WTC11 (cell line): ENCODE measurements at regions not wholly inside any gene's neighbourhood (a gene's known extent, or its start where the extent isn't known, plus 50 kb on each side); places are given as distances from the start of the nearest gene placed in this dataset.

Experiments used
- ATAC-seq: fragments of 200-7000 bp; cut with Tn5 transposase; 2 replicates; pipeline ENCODE4 v1.10.0; 2021; ENCODE audit warnings: mild to moderate bottlenecking, moderate library complexity
- CTCF ChIA-PET: fragments of 300-600 bp; sonication (Branson Sonifier 250); formaldehyde crosslinking; loops from one replicate; lab custom pipeline; 2021; ENCODE audit warnings: antibody characterized with exemption; lab: Charles Lee
- POLR2A ChIA-PET: fragments of 350-600 bp; sonication (Branson Sonifier 250); formaldehyde crosslinking; loops from one replicate; lab custom pipeline; 2021; ENCODE audit warnings: antibody characterized with exemption; lab: Charles Lee
- DNase-seq: peaks from one replicate; pipeline ENCODE4 v3.0.0; 2021; ENCODE audit warnings: low spot score
- H3K27ac Mint-ChIP-seq: 2 replicates; pipeline ENCODE4 v1.8.0; 2021; ENCODE audit warnings: mixed read lengths
- H3K27me3 Mint-ChIP-seq: 2 replicates; pipeline ENCODE4 v1.8.0; 2021; ENCODE audit warnings: low read depth, mild to moderate bottlenecking, moderate library complexity, mixed read lengths
- H3K36me3 Mint-ChIP-seq: 2 replicates; pipeline ENCODE4 v1.8.0; 2021; ENCODE audit warnings: mixed read lengths
- H3K4me1 Mint-ChIP-seq: 2 replicates; pipeline ENCODE4 v1.8.0; 2022; ENCODE audit warnings: mixed read lengths
- H3K4me3 Mint-ChIP-seq: 2 replicates; pipeline ENCODE4 v1.8.0; 2021; ENCODE audit warnings: mild to moderate bottlenecking, moderate library complexity, mixed read lengths
- H3K9me3 Mint-ChIP-seq: 2 replicates; pipeline ENCODE4 v1.8.0; 2021; ENCODE audit warnings: mixed read lengths
- CDX4 ChIP-seq: fragments of 250-450 bp; sonication (Bioruptor Pico); IDR thresholded peaks from 2 replicates; pipeline ENCODE4 v1.9.0; 2021; ENCODE audit warnings: moderate library complexity, mild to moderate bottlenecking, inconsistent platforms, borderline replicate concordance
- E2F1 ChIP-seq: sonication (generic); formaldehyde crosslinking; IDR thresholded peaks from 2 replicates; pipeline ENCODE4 v1.8.0; 2022; ENCODE audit warnings: mild to moderate bottlenecking, missing genetic modification reagents
- ERG ChIP-seq: fragments of 250-450 bp; sonication (Bioruptor Pico); IDR thresholded peaks from 2 replicates; pipeline ENCODE4 v1.8.0; 2021; ENCODE audit warnings: mild to moderate bottlenecking
- FOXK1 ChIP-seq: sonication (generic); formaldehyde crosslinking; IDR thresholded peaks from 2 replicates; pipeline ENCODE4 v1.8.0; 2022; ENCODE audit warnings: mild to moderate bottlenecking, moderate library complexity, missing genetic modification reagents
- GTF2I ChIP-seq: fragments of 250-450 bp; sonication (Bioruptor Pico); conservative IDR thresholded peaks from 2 replicates; pipeline ENCODE4 v1.4.0; 2021; ENCODE audit warnings: mild to moderate bottlenecking
- MLX ChIP-seq: sonication (generic); formaldehyde crosslinking; IDR thresholded peaks from 2 replicates; pipeline ENCODE4 v1.8.1; 2023; ENCODE audit warnings: mild to moderate bottlenecking, missing genetic modification reagents, moderate library complexity
- MYBL2 ChIP-seq: sonication (generic); formaldehyde crosslinking; IDR thresholded peaks from 2 replicates; pipeline ENCODE4 v1.8.1; 2023; ENCODE audit warnings: mild to moderate bottlenecking, moderate library complexity, missing genetic modification reagents
- NFYB ChIP-seq: sonication (generic); formaldehyde crosslinking; conservative IDR thresholded peaks from 2 replicates; pipeline ENCODE4 v1.8.0; 2022; ENCODE audit warnings: low read depth, missing genetic modification reagents
- NR3C1 ChIP-seq: sonication (generic); formaldehyde crosslinking; conservative IDR thresholded peaks from 2 replicates; pipeline ENCODE4 v1.8.1; 2023; ENCODE audit warnings: low read depth, mild to moderate bottlenecking, missing genetic modification reagents
- PRDM15 ChIP-seq: sonication (generic); formaldehyde crosslinking; IDR thresholded peaks from 2 replicates; pipeline ENCODE4 v1.8.0; 2022; ENCODE audit warnings: missing genetic modification reagents
- RELA ChIP-seq: sonication (generic); formaldehyde crosslinking; IDR thresholded peaks from 2 replicates; pipeline ENCODE4 v1.8.1; 2022; ENCODE audit warnings: missing genetic modification reagents, mild to moderate bottlenecking, borderline replicate concordance
- TEAD4 ChIP-seq: sonication (generic); formaldehyde crosslinking; IDR thresholded peaks from 2 replicates; pipeline ENCODE4 v1.8.0; 2022; ENCODE audit warnings: mild to moderate bottlenecking, missing genetic modification reagents
- USF2 ChIP-seq: sonication (generic); formaldehyde crosslinking; IDR thresholded peaks from 2 replicates; pipeline ENCODE4 v1.8.1; 2023; ENCODE audit warnings: mild to moderate bottlenecking, missing genetic modification reagents, moderate library complexity
- ZBTB43 ChIP-seq: sonication (generic); formaldehyde crosslinking; IDR thresholded peaks from 2 replicates; pipeline ENCODE4 v1.8.1; 2023; ENCODE audit warnings: mild to moderate bottlenecking, missing genetic modification reagents
- ZNF121 ChIP-seq: sonication (generic); formaldehyde crosslinking; IDR thresholded peaks from 2 replicates; pipeline ENCODE4 v1.8.0; 2023; ENCODE audit warnings: missing genetic modification reagents
- ZNF396 ChIP-seq: fragments of 250-450 bp; sonication (Bioruptor Pico); IDR thresholded peaks from 2 replicates; pipeline ENCODE4 v1.8.0; 2021; ENCODE audit warnings: mild to moderate bottlenecking, moderate library complexity, borderline replicate concordance
- ZNF423 ChIP-seq: fragments of 250-450 bp; sonication (Bioruptor Pico); IDR thresholded peaks from 2 replicates; pipeline ENCODE4 v2.1.2; 2022; ENCODE audit warnings: mild to moderate bottlenecking, moderate library complexity
- ZNF532 ChIP-seq: fragments of 250-450 bp; sonication (Bioruptor Pico); IDR thresholded peaks from 2 replicates; pipeline ENCODE4 v1.9.0; 2021; ENCODE audit warnings: mild to moderate bottlenecking, borderline replicate concordance

GRCh38 chr1:226810681-226811080, 59.7 kb upstream of the PSEN2 start:
- Mint-ChIP-seq H3K27ac (no peak overlapping the region), H3K9me3 (no peaks in the 10 kb centered on the region), H3K4me3 (no peak overlapping the region), H3K36me3 (no peaks in the 10 kb centered on the region), H3K27me3 (no peaks in the 10 kb centered on the region), H3K4me1 (0 out of 2 replicates have a peak, but pooled peaks cover 3% of the 10 kb centered on the region)
- no peak for DNase-seq
- POLR2A ChIA-PET, result no interaction called here
- CTCF ChIA-PET, result interaction anchor here (0.7 kb wide), 1 partner anchor 101 kb away, joined by 3 read pairs; no protein-coding TSS in a partner anchor
- no peak for TF ChIP-seq FOXK1 (CRISPR knock-in tag)
- no peak for TF ChIP-seq ZNF121 (CRISPR knock-in tag)
- no peak for TF ChIP-seq MLX (CRISPR knock-in tag)
- TF ChIP-seq NFYB (CRISPR knock-in tag), result no peak
- TF ChIP-seq ZBTB43 (CRISPR knock-in tag), result no peak
- no peak for TF ChIP-seq MYBL2 (CRISPR knock-in tag)
- TF ChIP-seq NR3C1 (CRISPR knock-in tag), result no peak
- TF ChIP-seq ZNF423 (CRISPR knock-in tag), result no peak
- TF ChIP-seq ZNF396 (CRISPR knock-in tag), result no peak
- no peak for TF ChIP-seq TEAD4 (CRISPR knock-in tag)
- TF ChIP-seq PRDM15 (CRISPR knock-in tag), result no peak
- no peak for TF ChIP-seq E2F1
- TF ChIP-seq RELA (CRISPR knock-in tag), result no peak
- TF ChIP-seq ZNF532 (CRISPR knock-in tag), result no peak
- no peak for TF ChIP-seq CDX4
- no peak for TF ChIP-seq GTF2I
- TF ChIP-seq ERG (CRISPR knock-in tag), result no peak
- TF ChIP-seq USF2 (CRISPR knock-in tag), result no peak
- no peak for ATAC-seq
